HL-60 (cell line): ENCODE measurements at regions not wholly inside any gene's neighbourhood (a gene's known extent, or its start where the extent isn't known, plus 50 kb on each side); places are given as distances from the start of the nearest gene placed in this dataset.

Experiments
- DNase-seq, 2 experiments: peaks; one replicate each; pipeline ENCODE4 v3.0.0-alpha.2; 2010 to 2020; ENCODE audit warnings: low read depth in 1 of 2, low spot score in 1 of 2
- H3K27ac ChIP-seq: fragments of 250-450 bp; sonication (Bioruptor Pico); replicated peaks from 2 replicates; pipeline ENCODE4 v1.5.1; 2020; ENCODE audit warnings: mild to moderate bottlenecking, moderate library complexity
- H3K27me3 ChIP-seq: fragments of 250-450 bp; sonication (Bioruptor Pico); 2 replicates; pipeline ENCODE4 v1.5.1; 2021; ENCODE audit warnings: mild to moderate bottlenecking, moderate library complexity; ENCODE audit not compliant: insufficient read depth, poor library complexity, severe bottlenecking
- H3K4me3 ChIP-seq: replicated peaks from 2 replicates; pipeline ENCODE4 v1.5.1; 2011; ENCODE audit warnings: mild to moderate bottlenecking, control low read depth, low read length; ENCODE audit not compliant: insufficient read depth
- GABPA ChIP-seq: IDR thresholded peaks from 2 replicates; pipeline ENCODE4 v1.6.1; 2012; ENCODE audit warnings: low read depth
- POLR2AphosphoS5 ChIP-seq: IDR thresholded peaks from 2 replicates; pipeline ENCODE4 v1.6.1; 2012; ENCODE audit warnings: low read depth
- SPI1 ChIP-seq: IDR thresholded peaks from 2 replicates; pipeline ENCODE4 v1.6.1; 2012; ENCODE audit warnings: low read depth, mild to moderate bottlenecking, borderline replicate concordance
- TF ChIP-seq, protein P1 (sequence below): IDR thresholded peaks from 2 replicates; pipeline ENCODE4 v1.6.1; 2012; ENCODE audit warnings: low read depth; ENCODE audit not compliant: insufficient replicate concordance
- TF ChIP-seq, protein P2 (sequence below): IDR thresholded peaks from one replicate; pipeline ENCODE4 v1.5.1; 2011; ENCODE audit warnings: low read length, control low read depth, inconsistent platforms; ENCODE audit not compliant: insufficient read depth

DNA sequence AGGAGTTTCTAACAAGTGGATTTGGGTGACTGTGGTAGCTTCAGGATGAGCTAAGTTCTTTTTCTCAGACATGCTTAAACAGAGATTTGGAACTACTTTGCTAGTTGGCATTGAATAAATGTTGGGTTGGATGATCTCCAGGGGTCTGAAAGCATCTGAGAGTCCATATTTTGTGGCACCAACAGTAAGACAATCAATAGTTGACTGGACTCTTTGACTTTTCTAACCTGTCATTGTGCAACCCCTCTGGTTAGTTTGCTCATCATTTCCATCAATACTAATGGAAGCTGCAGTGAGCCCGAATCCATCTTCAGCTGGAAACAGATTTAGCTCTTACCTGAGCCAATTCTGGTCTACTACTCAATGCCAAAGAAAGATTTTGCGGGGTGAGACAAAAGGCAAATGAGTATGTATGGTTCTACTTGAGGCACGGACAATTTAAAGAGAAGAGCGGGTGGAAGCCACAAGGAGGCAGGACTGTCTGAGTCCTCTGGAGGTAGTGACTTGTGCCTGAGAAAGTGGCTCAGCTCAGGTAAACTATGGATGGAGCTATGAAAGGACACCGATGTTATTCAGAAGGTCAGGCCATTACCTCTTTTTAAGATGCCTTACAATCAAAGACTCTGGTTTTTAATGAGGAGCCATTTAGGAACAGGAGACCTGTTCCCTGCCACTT, 118.7 kb downstream of the MID1IP1 start:
- TF ChIP-seq POLR2AphosphoS5 = no peak
- no peak for TF ChIP-seq SPI1
- Histone ChIP-seq H3K27ac (no peak overlapping the region), H3K4me3 (no peak overlapping the region), H3K27me3 (no peaks in the 10 kb centered on the region)
- no peak for DNase-seq

DNA sequence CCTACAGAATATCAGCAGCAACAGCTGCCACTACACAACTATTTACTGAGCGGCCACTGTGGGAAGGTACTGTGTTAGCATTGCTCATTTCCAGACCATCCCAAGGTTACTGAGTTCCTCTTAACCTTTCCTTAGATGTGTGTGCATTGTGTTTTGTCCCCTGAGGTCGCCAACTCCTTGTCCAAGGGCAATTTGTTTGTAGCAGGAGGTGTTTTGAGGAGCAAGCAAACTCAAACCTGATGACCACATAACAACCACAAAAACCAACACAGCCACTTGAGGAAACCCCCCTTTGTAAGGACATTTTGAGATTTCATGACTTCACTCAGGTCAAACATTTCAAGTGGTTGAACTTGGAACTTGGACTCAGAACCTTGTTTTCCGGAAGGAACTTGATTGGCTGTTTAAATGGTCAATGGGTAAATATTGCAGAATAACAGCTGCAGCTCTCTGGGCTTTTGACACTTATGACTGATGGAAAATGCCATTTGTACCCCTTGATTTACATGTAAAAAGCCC, 122.3 kb downstream of the MID1IP1 start:
- DNase-seq = no peak
- H3K27ac ChIP-seq = no peak overlapping the region
- no peaks in the 10 kb centered on the region for H3K27me3 ChIP-seq
- TF ChIP-seq, protein P1, sequence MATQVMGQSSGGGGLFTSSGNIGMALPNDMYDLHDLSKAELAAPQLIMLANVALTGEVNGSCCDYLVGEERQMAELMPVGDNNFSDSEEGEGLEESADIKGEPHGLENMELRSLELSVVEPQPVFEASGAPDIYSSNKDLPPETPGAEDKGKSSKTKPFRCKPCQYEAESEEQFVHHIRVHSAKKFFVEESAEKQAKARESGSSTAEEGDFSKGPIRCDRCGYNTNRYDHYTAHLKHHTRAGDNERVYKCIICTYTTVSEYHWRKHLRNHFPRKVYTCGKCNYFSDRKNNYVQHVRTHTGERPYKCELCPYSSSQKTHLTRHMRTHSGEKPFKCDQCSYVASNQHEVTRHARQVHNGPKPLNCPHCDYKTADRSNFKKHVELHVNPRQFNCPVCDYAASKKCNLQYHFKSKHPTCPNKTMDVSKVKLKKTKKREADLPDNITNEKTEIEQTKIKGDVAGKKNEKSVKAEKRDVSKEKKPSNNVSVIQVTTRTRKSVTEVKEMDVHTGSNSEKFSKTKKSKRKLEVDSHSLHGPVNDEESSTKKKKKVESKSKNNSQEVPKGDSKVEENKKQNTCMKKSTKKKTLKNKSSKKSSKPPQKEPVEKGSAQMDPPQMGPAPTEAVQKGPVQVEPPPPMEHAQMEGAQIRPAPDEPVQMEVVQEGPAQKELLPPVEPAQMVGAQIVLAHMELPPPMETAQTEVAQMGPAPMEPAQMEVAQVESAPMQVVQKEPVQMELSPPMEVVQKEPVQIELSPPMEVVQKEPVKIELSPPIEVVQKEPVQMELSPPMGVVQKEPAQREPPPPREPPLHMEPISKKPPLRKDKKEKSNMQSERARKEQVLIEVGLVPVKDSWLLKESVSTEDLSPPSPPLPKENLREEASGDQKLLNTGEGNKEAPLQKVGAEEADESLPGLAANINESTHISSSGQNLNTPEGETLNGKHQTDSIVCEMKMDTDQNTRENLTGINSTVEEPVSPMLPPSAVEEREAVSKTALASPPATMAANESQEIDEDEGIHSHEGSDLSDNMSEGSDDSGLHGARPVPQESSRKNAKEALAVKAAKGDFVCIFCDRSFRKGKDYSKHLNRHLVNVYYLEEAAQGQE = no peak
- TF ChIP-seq GABPA = no peak
- TF ChIP-seq, protein P2, sequence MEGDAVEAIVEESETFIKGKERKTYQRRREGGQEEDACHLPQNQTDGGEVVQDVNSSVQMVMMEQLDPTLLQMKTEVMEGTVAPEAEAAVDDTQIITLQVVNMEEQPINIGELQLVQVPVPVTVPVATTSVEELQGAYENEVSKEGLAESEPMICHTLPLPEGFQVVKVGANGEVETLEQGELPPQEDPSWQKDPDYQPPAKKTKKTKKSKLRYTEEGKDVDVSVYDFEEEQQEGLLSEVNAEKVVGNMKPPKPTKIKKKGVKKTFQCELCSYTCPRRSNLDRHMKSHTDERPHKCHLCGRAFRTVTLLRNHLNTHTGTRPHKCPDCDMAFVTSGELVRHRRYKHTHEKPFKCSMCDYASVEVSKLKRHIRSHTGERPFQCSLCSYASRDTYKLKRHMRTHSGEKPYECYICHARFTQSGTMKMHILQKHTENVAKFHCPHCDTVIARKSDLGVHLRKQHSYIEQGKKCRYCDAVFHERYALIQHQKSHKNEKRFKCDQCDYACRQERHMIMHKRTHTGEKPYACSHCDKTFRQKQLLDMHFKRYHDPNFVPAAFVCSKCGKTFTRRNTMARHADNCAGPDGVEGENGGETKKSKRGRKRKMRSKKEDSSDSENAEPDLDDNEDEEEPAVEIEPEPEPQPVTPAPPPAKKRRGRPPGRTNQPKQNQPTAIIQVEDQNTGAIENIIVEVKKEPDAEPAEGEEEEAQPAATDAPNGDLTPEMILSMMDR = no peak
- no peak for TF ChIP-seq POLR2AphosphoS5
- no peak for TF ChIP-seq SPI1
- no peak overlapping the region for H3K4me3 ChIP-seq

DNA sequence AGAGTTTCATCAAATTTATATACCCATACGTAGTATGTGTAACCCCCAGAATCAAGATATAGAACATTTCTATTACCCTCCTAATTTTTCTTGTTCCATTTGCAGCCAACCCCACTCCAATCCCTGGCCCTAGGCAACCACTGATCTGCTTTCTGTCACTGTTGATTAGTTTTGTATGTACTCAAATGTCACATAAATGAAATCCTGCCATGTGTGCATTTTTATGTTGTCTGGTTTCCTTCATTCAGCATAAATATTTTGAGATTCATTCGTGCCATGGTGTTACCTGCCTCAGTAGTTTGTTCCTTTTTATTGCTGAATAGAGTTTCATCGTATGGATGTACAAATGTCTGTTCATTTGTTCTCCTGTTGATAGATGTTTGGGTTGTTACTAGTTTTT, 126.3 kb downstream of the MID1IP1 start:
- TF ChIP-seq SPI1 (no peak), POLR2AphosphoS5 (no peak), GABPA (no peak)
- TF ChIP-seq, protein P2 = no peak
- TF ChIP-seq, protein P1 = no peak
- H3K4me3 ChIP-seq = no peak overlapping the region
- no peak for DNase-seq
- H3K27ac ChIP-seq = no peak overlapping the region
- no peaks in the 10 kb centered on the region for H3K27me3 ChIP-seq

DNA sequence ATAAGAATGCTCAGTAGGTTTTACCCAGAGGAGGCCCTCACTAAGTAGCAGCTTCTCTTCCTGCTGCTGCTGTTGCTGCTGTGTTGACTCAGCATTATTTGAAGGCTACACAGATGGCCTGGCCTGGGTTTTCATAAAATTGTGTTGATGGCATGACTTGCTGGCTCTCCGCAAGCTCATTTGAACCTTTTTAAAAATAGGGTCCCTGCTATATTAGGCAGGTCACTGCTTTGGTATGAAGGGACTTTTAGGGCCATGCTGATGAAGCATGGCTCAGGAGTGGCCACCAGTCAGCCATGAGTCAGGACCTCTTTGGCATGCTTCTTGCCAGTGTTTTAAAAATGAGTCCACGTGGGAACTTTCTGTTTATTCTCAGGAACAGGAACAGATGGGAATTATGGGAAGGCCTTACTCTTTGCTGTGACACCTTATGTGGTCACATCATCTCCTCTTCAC, 128.7 kb downstream of the MID1IP1 start:
- DNase-seq = no peak
- Histone ChIP-seq H3K27ac (no peak overlapping the region), H3K27me3 (no peaks in the 10 kb centered on the region), H3K4me3 (no peak overlapping the region)
- TF ChIP-seq POLR2AphosphoS5 (no peak), GABPA (no peak), SPI1 (no peak)
- TF ChIP-seq, protein P2 = no peak
- TF ChIP-seq, protein P1 = no peak
